NOMO-1 (cell line): ENCODE measurements at regions not wholly inside any gene's neighbourhood (a gene's known extent, or its start where the extent isn't known, plus 50 kb on each side); places are given as distances from the start of the nearest gene placed in this dataset.

ENCODE experiments used
- DNase-seq, 2 experiments: peaks; one replicate each; lab custom pipeline; 2025; ENCODE audit not compliant: unreplicated experiment in 2 of 2; lab: John Stamatoyannopoulos, UW

GRCh38 chr12:90064852-90065801 lies 356.5 kb upstream of the ATP2B1 start:
- no peak for DNase-seq

DNA sequence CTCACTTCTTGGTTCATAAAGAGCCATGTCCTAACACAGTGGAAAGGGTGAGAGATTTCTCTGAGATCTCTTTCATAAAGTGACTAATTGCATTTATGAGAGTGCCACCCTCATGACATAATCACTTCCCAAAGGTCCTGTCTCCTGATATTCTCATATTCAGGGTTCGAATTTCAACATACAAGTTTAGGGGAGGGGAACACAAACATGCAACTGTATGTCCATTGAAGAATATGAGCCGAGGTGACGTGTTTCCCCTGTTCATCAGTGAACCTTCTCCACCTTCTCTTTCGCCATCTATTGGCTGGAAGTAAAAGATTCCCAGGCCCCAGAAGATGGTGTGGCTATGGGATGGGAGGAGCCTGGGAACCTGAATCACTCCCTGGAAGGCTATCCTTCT lies 354.2 kb upstream of the ATP2B1 start:
- no peak for DNase-seq

- DNase-seq = no peak
Observed at GRCh38 chr12:90061809-90062208, 353.2 kb upstream of the ATP2B1 start.

DNA sequence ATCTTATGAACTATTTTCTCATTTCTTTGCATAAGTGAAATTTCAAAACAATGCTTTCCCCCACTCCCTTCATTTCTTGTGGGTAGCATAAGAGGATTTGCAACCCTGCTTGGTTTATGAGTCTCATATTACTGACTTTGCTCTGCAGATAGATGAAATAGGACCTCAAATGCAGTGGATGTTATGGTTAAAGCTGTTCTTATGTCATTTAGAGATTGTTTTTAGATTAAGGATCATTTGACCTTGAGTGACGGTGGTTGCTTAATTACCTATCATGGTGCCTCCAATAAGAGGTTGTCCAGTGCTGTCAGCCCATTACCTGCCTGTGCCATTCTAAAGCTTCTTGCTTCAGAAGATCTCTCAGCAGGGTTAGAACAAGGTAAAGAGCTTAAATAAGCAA lies 351.4 kb upstream of the ATP2B1 start:
- DNase-seq = no peak

DNA sequence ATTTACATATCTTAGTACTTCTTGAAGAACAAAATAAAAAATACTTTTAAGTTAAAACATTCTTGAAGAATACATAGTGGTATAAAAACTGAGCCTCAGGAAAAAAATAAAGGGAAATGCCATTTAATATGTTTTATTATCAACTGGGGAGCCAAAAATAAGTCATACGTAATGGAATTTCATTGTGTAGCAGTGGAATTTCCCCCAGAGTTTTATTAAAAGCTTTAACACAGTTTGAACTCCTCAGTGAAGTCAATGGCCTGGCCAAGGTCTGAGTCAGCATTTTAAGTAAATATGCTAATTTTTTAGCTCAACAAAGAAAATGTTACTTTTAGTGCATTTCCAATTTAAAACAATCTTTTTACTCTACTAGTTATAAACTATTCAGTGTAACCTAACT lies 350.1 kb upstream of the ATP2B1 start:
- no peak for DNase-seq

GRCh38 chr12:90055071-90055470 lies 346.4 kb upstream of the ATP2B1 start:
- no peak for DNase-seq

DNA sequence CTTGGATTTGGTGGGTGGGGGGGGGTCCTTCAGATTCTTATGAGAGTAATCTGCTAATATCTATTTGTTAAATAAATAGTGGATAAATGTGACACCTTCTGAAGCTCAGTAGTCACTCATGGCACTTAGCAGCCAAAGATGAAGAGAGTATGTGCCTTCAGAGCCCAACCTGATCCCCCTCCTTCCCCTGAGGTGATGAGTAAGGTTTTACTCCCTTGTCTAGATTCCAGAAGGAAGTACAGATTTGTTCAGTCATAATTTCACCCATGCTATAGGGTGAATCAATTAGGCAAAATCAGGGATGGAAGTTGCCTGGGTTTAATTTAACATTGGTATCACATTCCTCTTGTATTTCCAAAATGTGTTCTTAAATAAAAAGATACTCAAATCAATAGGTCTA lies 340.3 kb upstream of the ATP2B1 start:
- no peak for DNase-seq

GRCh38 chr12:90045559-90045958 lies 336.9 kb upstream of the ATP2B1 start:
- DNase-seq = no peak

- DNase-seq = no peak
Observed at GRCh38 chr12:90044069-90044468, 335.4 kb upstream of the ATP2B1 start.

GRCh38 chr12:90042920-90043641 lies 334.4 kb upstream of the ATP2B1 start:
- no peak for DNase-seq

DNA sequence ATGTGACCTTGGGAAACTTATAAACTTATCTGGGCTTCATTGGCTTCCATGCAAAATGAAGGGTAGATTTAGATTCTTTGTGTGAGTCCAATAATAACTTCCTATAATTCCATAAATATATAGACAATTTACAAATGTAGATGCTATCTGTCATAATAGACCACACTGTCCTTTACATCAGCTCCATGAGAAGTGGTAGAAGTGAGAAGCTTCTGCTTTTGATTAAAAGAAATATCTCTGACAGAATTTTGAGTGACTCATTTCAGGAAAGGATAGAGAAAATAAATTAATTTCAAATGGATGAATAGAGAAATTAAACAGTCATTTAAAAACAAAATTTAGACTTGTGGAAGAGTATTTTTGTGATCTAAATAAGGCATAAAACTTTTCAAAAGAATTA lies 329.7 kb upstream of the ATP2B1 start:
- no peak for DNase-seq

GRCh38 chr12:90037740-90038139 lies 329.1 kb upstream of the ATP2B1 start:
- DNase-seq = no peak

DNA sequence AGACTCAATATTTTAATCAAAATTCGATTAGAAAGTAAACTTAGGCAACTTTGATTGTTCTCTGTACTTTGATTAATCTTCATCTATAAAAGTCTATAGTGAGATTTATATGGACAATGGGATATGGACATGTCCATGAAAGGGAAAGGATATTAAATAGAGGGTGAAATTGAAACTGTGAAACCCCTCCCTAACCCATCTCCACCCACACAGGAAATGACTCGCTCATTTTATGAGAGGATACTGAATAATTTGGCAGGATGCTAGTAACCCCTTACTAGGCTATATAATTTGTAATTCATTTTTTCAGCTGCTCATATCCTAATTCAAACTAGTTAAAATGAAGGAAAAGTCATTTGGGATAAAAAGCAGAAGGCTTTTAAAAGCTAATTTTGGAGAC lies 328.0 kb upstream of the ATP2B1 start:
- DNase-seq = no peak

GRCh38 chr12:90030726-90031125 lies 322.1 kb upstream of the ATP2B1 start:
- no peak for DNase-seq

DNA sequence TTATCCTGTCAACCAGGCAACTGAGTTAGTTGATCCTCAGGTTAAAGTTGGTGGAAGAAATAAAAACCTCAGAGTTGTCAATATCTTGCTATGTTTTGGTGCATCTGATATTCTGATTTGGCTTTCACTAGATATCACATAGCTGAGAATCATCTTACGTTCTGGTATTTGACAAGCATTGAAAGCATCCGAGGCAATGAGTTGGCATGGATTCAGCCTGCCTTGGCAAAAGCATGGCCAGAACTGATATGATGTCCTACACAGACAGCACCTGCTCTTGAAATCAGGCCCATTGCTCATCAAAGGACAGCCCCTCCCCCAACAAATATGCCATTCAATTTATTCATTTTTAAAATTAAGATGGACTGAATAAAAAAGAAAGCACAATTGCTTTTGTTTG lies 320.7 kb upstream of the ATP2B1 start:
- no peak for DNase-seq

GRCh38 chr12:90028635-90029051 lies 320.0 kb upstream of the ATP2B1 start:
- DNase-seq = no peak

GRCh38 chr12:90027889-90028634 lies 319.4 kb upstream of the ATP2B1 start:
- DNase-seq = no peak

DNA sequence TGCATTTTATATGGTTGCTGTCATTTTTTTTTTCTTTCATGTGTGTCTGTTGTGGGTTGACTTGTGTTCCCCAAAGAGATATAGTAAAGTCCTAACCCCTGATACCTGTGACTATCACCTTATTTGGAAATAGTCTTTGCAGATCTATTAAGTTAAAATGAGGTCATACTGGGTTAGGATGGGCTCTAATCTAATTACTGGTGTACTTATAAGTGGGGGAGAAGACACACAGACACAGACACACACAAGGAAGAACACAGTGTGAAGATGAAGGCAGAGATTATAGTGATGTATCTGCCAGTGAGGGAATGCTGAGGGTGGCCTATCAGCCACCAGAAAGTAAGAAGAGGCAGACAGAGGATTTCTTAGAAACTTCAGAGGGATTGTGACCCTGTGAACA lies 318.4 kb upstream of the ATP2B1 start:
- DNase-seq = no peak

- DNase-seq = no peak
Observed at GRCh38 chr12:90026516-90026915, 317.9 kb upstream of the ATP2B1 start.

- DNase-seq = no peak
Observed at GRCh38 chr12:90024262-90024661, 315.6 kb upstream of the ATP2B1 start.

GRCh38 chr12:90023207-90023900 lies 314.7 kb upstream of the ATP2B1 start:
- DNase-seq = no peak
